ENCODE measurements at regions not wholly inside any gene's neighbourhood (a gene's known extent, or its start where the extent isn't known, plus 50 kb on each side); places are given as distances from the start of the nearest gene placed in this dataset.

- TF ChIP-seq CTCF (IDR thresholded peaks at IDR 0.05) (no peak), POLR2A (IDR thresholded peaks at IDR 0.05) (no peak)
Measured at GRCh38 chr1:68352202-68352601, 97.6 kb downstream of the RPE65 start.
